Fibroblast of lung (primary cell): ENCODE measurements at regions not wholly inside any gene's neighbourhood (a gene's known extent, or its start where the extent isn't known, plus 50 kb on each side); places are given as distances from the start of the nearest gene placed in this dataset.

Experiments used
- DNase-seq, 2 donors: peaks; one replicate each; pipeline versions ENCODE4 v3.0.0 to v3.0.0-alpha.2; 2010; ENCODE audit warnings: low read depth in 2 of 2
- H2AFZ ChIP-seq: 2 replicates; pipeline ENCODE4 v1.5.1; 2012; ENCODE audit warnings: low read length, control low read depth, inconsistent platforms
- H3K27ac ChIP-seq: 2 replicates; pipeline ENCODE4 v1.5.1; 2011; ENCODE audit warnings: low read length, control low read depth; ENCODE audit not compliant: insufficient read depth
- H3K27me3 ChIP-seq: 2 replicates; pipeline ENCODE4 v1.5.1; 2011; ENCODE audit warnings: mild to moderate bottlenecking, low read length; ENCODE audit not compliant: control insufficient read depth, insufficient read depth
- H3K36me3 ChIP-seq: 2 replicates; pipeline ENCODE4 v1.5.1; 2011; ENCODE audit warnings: low read length; ENCODE audit not compliant: control insufficient read depth, insufficient read depth
- H3K4me1 ChIP-seq: 2 replicates; pipeline ENCODE4 v1.5.1; 2011; ENCODE audit warnings: low read length; ENCODE audit not compliant: control insufficient read depth, insufficient read depth; ENCODE audit errors: extremely low read depth
- H3K4me2 ChIP-seq: 2 replicates; pipeline ENCODE4 v1.5.1; 2011; ENCODE audit warnings: low read length, control low read depth; ENCODE audit not compliant: insufficient read depth; ENCODE audit errors: extremely low read depth
- H3K4me3 ChIP-seq, 4 experiments: fragments of 200-600 bp in 1 of 4; sonication (generic) in 1 of 4; replicated peaks in 1 of 4; 2 replicates each; pipeline ENCODE4 v1.5.1; 2011 to 2016; ENCODE audit warnings: low read length in 4 of 4, low read depth in 3 of 4, mild to moderate bottlenecking in 3 of 4, control low read depth in 2 of 4, inconsistent platforms in 1 of 4, mixed read lengths in 1 of 4; ENCODE audit not compliant: insufficient read depth in 1 of 4; ENCODE audit errors: control extremely low read depth in 1 of 4
- H3K79me2 ChIP-seq: 2 replicates; pipeline ENCODE4 v1.5.1; 2012; ENCODE audit warnings: mild to moderate bottlenecking, low read length, inconsistent platforms; ENCODE audit not compliant: control insufficient read depth, insufficient read depth
- H3K9ac ChIP-seq: 2 replicates; pipeline ENCODE4 v1.5.1; 2011; ENCODE audit warnings: mild to moderate bottlenecking, low read length, control low read depth; ENCODE audit not compliant: insufficient read depth
- H3K9me3 ChIP-seq: 2 replicates; pipeline ENCODE4 v1.5.1; 2012; ENCODE audit warnings: low read depth, low read length; ENCODE audit not compliant: control insufficient read depth, insufficient read depth
- H4K20me1 ChIP-seq: 2 replicates; pipeline ENCODE4 v1.5.1; 2011; ENCODE audit warnings: low read length; ENCODE audit not compliant: control insufficient read depth, insufficient read depth; ENCODE audit errors: extremely low read depth
- CTCF ChIP-seq, 2 donors: IDR thresholded peaks in 1 of 2; conservative IDR thresholded peaks in 1 of 2; 1 replicate in 1 of 2; 2 replicates in 1 of 2; pipeline ENCODE4 v1.5.1; 2011 to 2012; ENCODE audit warnings: low read length in 2 of 2, control low read depth in 1 of 2, inconsistent platforms in 1 of 2, low read depth in 1 of 2, mild to moderate bottlenecking in 1 of 2
- EZH2 ChIP-seq: IDR thresholded peaks from 2 replicates; pipeline ENCODE4 v1.5.1; 2012; ENCODE audit warnings: low read length, control low read depth, mild to moderate bottlenecking; ENCODE audit errors: missing control alignments

- no peaks in the 10 kb centered on the region for H3K27me3 ChIP-seq
- no peak overlapping the region for H3K9ac ChIP-seq
- no peak overlapping the region for H2AFZ ChIP-seq
- no peaks in the 10 kb centered on the region for H3K79me2 ChIP-seq
- H4K20me1 ChIP-seq, result no peaks in the 10 kb centered on the region
- no peak overlapping the region for H3K27ac ChIP-seq
- no peaks in the 10 kb centered on the region for H3K4me1 ChIP-seq
- H3K4me3 ChIP-seq, result no peak overlapping the region
- no peaks in the 10 kb centered on the region for H3K9me3 ChIP-seq
- no peak overlapping the region for H3K4me2 ChIP-seq
- TF ChIP-seq CTCF (conservative IDR thresholded peaks at IDR 0.05 in 1 of 2, IDR thresholded peaks at IDR 0.05 in 1 of 2; ENCODE audit: low read depth in 1 of 2, low read length in 2 of 2), result no peak
- TF ChIP-seq EZH2, result no peak
- H3K36me3 ChIP-seq, result no peaks in the 10 kb centered on the region
- DNase-seq, result no peak
Measured at GRCh38 chr15:93707751-93708150, 523.6 kb upstream of the MCTP2 start.

- Histone ChIP-seq H3K9me3 (no peaks in the 10 kb centered on the region), H2AFZ (no peak overlapping the region), H3K79me2 (no peaks in the 10 kb centered on the region), H3K27ac (no peak overlapping the region), H3K4me2 (no peak overlapping the region), H3K9ac (no peak overlapping the region), H4K20me1 (no peaks in the 10 kb centered on the region), H3K4me3 (no peak overlapping the region), H3K27me3 (no peaks in the 10 kb centered on the region), H3K4me1 (no peaks in the 10 kb centered on the region), H3K36me3 (no peaks in the 10 kb centered on the region)
- TF ChIP-seq CTCF (conservative IDR thresholded peaks at IDR 0.05 in 1 of 2, IDR thresholded peaks at IDR 0.05 in 1 of 2; ENCODE audit: low read depth in 1 of 2, low read length in 2 of 2) (no peak), EZH2 (no peak)
- DNase-seq, result no peak
Measured at GRCh38 chr15:93706495-93707292, 524.7 kb upstream of the MCTP2 start.

GRCh38 chr15:93705753-93706455 lies 525.5 kb upstream of the MCTP2 start:
- DNase-seq, result no peak
- Histone ChIP-seq H3K9me3 (no peaks in the 10 kb centered on the region), H3K4me3 (no peak overlapping the region), H3K36me3 (no peaks in the 10 kb centered on the region), H4K20me1 (no peaks in the 10 kb centered on the region), H2AFZ (no peak overlapping the region), H3K4me2 (no peak overlapping the region), H3K4me1 (no peaks in the 10 kb centered on the region), H3K9ac (no peak overlapping the region), H3K27me3 (no peaks in the 10 kb centered on the region), H3K27ac (no peak overlapping the region), H3K79me2 (no peaks in the 10 kb centered on the region)
- no peak for TF ChIP-seq EZH2
- TF ChIP-seq CTCF (conservative IDR thresholded peaks at IDR 0.05 in 1 of 2, IDR thresholded peaks at IDR 0.05 in 1 of 2; ENCODE audit: low read depth in 1 of 2, low read length in 2 of 2), result no peak
